ENCODE measurements at regions not wholly inside any gene's neighbourhood (a gene's known extent, or its start where the extent isn't known, plus 50 kb on each side); places are given as distances from the start of the nearest gene placed in this dataset.

- H3K27ac ChIP-seq (ENCODE audit: extremely low read depth, low read depth, low read length): no peak overlapping the region
- H3K9me3 ChIP-seq (ENCODE audit: control insufficient read depth, insufficient read depth, low read depth, low read length): no peaks in the 10 kb centered on the region
- ChIA-PET CTCF (interaction anchor here (1.5 kb wide), 1 partner anchor 122 kb away, joined by 6 read pairs; no protein-coding TSS in a partner anchor), POLR2A (no interaction called here)
- H3K4me1 ChIP-seq (ENCODE audit: control insufficient read depth, insufficient read depth, low read length): no peaks in the 10 kb centered on the region
- no peaks in the 10 kb centered on the region for H3K36me3 ChIP-seq (ENCODE audit: control insufficient read depth in 2 of 2, insufficient read depth in 1 of 2, low read length in 2 of 2)
- TF ChIP-seq ZNF391 (tag by site-specific recombination; IDR thresholded peaks at IDR 0.05; ENCODE audit: borderline replicate concordance, low read depth): no peak
- no peak for TF ChIP-seq ZNF558 (tag by site-specific recombination; IDR thresholded peaks at IDR 0.05)
- TF ChIP-seq ZNF169 (tag by site-specific recombination; IDR thresholded peaks at IDR 0.05): no peak
- no peak for TF ChIP-seq HIC1 (tag by site-specific recombination; IDR thresholded peaks at IDR 0.05)
- no peak for TF ChIP-seq ZNF2 (tag by site-specific recombination; IDR thresholded peaks at IDR 0.05)
- TF ChIP-seq ZNF266 (tag by site-specific recombination; IDR thresholded peaks at IDR 0.05; ENCODE audit: low read depth): no peak
- no peak for TF ChIP-seq KLF17 (tag by site-specific recombination; IDR thresholded peaks at IDR 0.05)
- TF ChIP-seq YY2 (tag by site-specific recombination; IDR thresholded peaks at IDR 0.05): no peak
- TF ChIP-seq KLF1 (tag by site-specific recombination; IDR thresholded peaks at IDR 0.05): no peak
- TF ChIP-seq HOXC10 (CRISPR knock-in tag; IDR thresholded peaks at IDR 0.05): no peak
- no peak for TF ChIP-seq ZNF830 (tag by site-specific recombination; IDR thresholded peaks at IDR 0.05; ENCODE audit: low read depth)
- TF ChIP-seq ZNF202 (tag by site-specific recombination; IDR thresholded peaks at IDR 0.05; ENCODE audit: borderline replicate concordance): no peak
- TF ChIP-seq ZNF610 (tag by site-specific recombination; IDR thresholded peaks at IDR 0.05; ENCODE audit: borderline replicate concordance): no peak
- TF ChIP-seq ZNF148 (tag by site-specific recombination; IDR thresholded peaks at IDR 0.05; ENCODE audit: borderline replicate concordance): no peak
- no peak for TF ChIP-seq KLF9 (tag by site-specific recombination; IDR thresholded peaks at IDR 0.05; ENCODE audit: low read depth)
- no peak for TF ChIP-seq ZFP37 (tag by site-specific recombination; IDR thresholded peaks at IDR 0.05)
- no peak for TF ChIP-seq ZXDB (tag by site-specific recombination; IDR thresholded peaks at IDR 0.05)
- no peak for TF ChIP-seq ZNF239 (tag by site-specific recombination; IDR thresholded peaks at IDR 0.05)
- H3K4me3 ChIP-seq (ENCODE audit: low read depth, low read length): no peak overlapping the region
Observed at GRCh38 chr2:21195326-21195725, 71.6 kb downstream of the TDRD15 start.

GRCh38 chr2:21198637-21199036, 74.9 kb downstream of the TDRD15 start:
- CTCF ChIA-PET: interaction anchor here (0.6 kb wide), 1 partner anchor 119 kb away, joined by 3 read pairs; no protein-coding TSS in a partner anchor
- TF ChIP-seq ZNF837 (tag by site-specific recombination; IDR thresholded peaks at IDR 0.05) (no peak), ZBTB7A (tag by site-specific recombination; IDR thresholded peaks at IDR 0.05; ENCODE audit: low read depth) (no peak), ZBTB44 (tag by site-specific recombination; IDR thresholded peaks at IDR 0.05) (no peak), ZNF660 (tag by site-specific recombination; IDR thresholded peaks at IDR 0.05) (no peak), ZNF658 (tag by site-specific recombination; IDR thresholded peaks at IDR 0.05) (no peak), ZNF621 (tag by site-specific recombination; IDR thresholded peaks at IDR 0.05) (no peak), ZNF175 (tag by site-specific recombination; IDR thresholded peaks at IDR 0.05) (no peak), ZNF311 (tag by site-specific recombination; IDR thresholded peaks at IDR 0.05; ENCODE audit: borderline replicate concordance) (no peak), ZNF184 (tag by site-specific recombination; IDR thresholded peaks at IDR 0.05) (no peak), ZSCAN4 (tag by site-specific recombination; IDR thresholded peaks at IDR 0.05) (no peak), ZNF623 (tag by site-specific recombination; IDR thresholded peaks at IDR 0.05) (no peak)

More at GRCh38 chr2:21198637-21199036, 74.9 kb downstream of the TDRD15 start:
- Histone ChIP-seq H3K4me3 (ENCODE audit: low read depth, low read length) (no peak overlapping the region), H3K4me1 (ENCODE audit: control insufficient read depth, insufficient read depth, low read length) (no peaks in the 10 kb centered on the region), H3K27ac (ENCODE audit: extremely low read depth, low read depth, low read length) (no peak overlapping the region), H3K36me3 (ENCODE audit: control insufficient read depth in 2 of 2, insufficient read depth in 1 of 2, low read length in 2 of 2) (no peaks in the 10 kb centered on the region), H3K9me3 (ENCODE audit: control insufficient read depth, insufficient read depth, low read depth, low read length) (no peaks in the 10 kb centered on the region)
- POLR2A ChIA-PET: no interaction called here

All from HEK293 (cell line).